HEK293T (cell line): ENCODE measurements at regions not wholly inside any gene's neighbourhood (a gene's known extent, or its start where the extent isn't known, plus 50 kb on each side); places are given as distances from the start of the nearest gene placed in this dataset.

Experiments
- CTCF ChIA-PET: fragments of 350-600 bp; formaldehyde crosslinking; extraction: SDS; loops from one replicate; lab custom pipeline; 2021; ENCODE audit warnings: antibody characterized with exemption, inconsistent platforms; lab: Yijun Ruan, JAX
- POLR2A ChIA-PET: fragments of 350-600 bp; formaldehyde crosslinking; extraction: SDS; loops from one replicate; lab custom pipeline; 2020; ENCODE audit warnings: antibody characterized with exemption, inconsistent platforms; lab: Yijun Ruan, JAX
- DNase-seq: peaks from one replicate; pipeline ENCODE4 v3.0.0; 2012; ENCODE audit warnings: mixed read lengths; ENCODE audit errors: extremely low spot score
- ARNT ChIP-seq: fragments of 450-650 bp; IDR thresholded peaks from 2 replicates; pipeline ENCODE4 v1.6.1; 2017; ENCODE audit warnings: mild to moderate bottlenecking
- BHLHE40 ChIP-seq: fragments of 450-650 bp; IDR thresholded peaks from 2 replicates; pipeline ENCODE4 v1.6.1; 2016; ENCODE audit warnings: mild to moderate bottlenecking, moderate library complexity, borderline replicate concordance
- CTBP1 ChIP-seq: fragments of 450-650 bp; IDR thresholded peaks from 2 replicates; pipeline ENCODE4 v1.6.1; 2016; ENCODE audit warnings: borderline replicate concordance
- ELF4 ChIP-seq: fragments of 450-650 bp; IDR thresholded peaks from 2 replicates; pipeline ENCODE4 v1.6.1; 2017; ENCODE audit warnings: antibody characterized with exemption
- FOXA1 ChIP-seq: fragments of 450-650 bp; IDR thresholded peaks from 2 replicates; pipeline ENCODE4 v1.6.1; 2016; ENCODE audit warnings: mild to moderate bottlenecking
- FOXK2 ChIP-seq: fragments of 450-650 bp; IDR thresholded peaks from 2 replicates; pipeline ENCODE4 v1.6.1; 2016; ENCODE audit warnings: mild to moderate bottlenecking
- FOXM1 ChIP-seq: fragments of 450-650 bp; IDR thresholded peaks from 2 replicates; pipeline ENCODE4 v1.6.1; 2017; ENCODE audit warnings: mild to moderate bottlenecking, borderline replicate concordance
- HDGF ChIP-seq: fragments of 450-650 bp; IDR thresholded peaks from 2 replicates; pipeline ENCODE4 v1.6.1; 2017; ENCODE audit warnings: antibody characterized with exemption, borderline replicate concordance
- L3MBTL2 ChIP-seq: fragments of 450-650 bp; conservative IDR thresholded peaks from 2 replicates; pipeline ENCODE4 v1.6.1; 2016; ENCODE audit warnings: mild to moderate bottlenecking
- LEF1 ChIP-seq: fragments of 450-650 bp; IDR thresholded peaks from 2 replicates; pipeline ENCODE4 v1.6.1; 2017; ENCODE audit warnings: mild to moderate bottlenecking, borderline replicate concordance
- NFRKB ChIP-seq: fragments of 450-650 bp; IDR thresholded peaks from 2 replicates; pipeline ENCODE4 v1.6.1; 2016; ENCODE audit warnings: mild to moderate bottlenecking, moderate library complexity
- SP1 ChIP-seq: fragments of 450-650 bp; IDR thresholded peaks from 2 replicates; pipeline ENCODE4 v1.6.1; 2017
- SUZ12 ChIP-seq: fragments of 450-650 bp; IDR thresholded peaks from 2 replicates; pipeline ENCODE4 v1.6.1; 2016; ENCODE audit warnings: mild to moderate bottlenecking
- TARDBP ChIP-seq: fragments of 450-650 bp; IDR thresholded peaks from 2 replicates; pipeline ENCODE4 v1.6.1; 2016
- ZNF384 ChIP-seq: fragments of 450-650 bp; IDR thresholded peaks from 2 replicates; pipeline ENCODE4 v1.6.1; 2016
- TF ChIP-seq, protein P1 (sequence below): fragments of 450-650 bp; IDR thresholded peaks from 2 replicates; pipeline ENCODE4 v1.6.1; 2016

DNA sequence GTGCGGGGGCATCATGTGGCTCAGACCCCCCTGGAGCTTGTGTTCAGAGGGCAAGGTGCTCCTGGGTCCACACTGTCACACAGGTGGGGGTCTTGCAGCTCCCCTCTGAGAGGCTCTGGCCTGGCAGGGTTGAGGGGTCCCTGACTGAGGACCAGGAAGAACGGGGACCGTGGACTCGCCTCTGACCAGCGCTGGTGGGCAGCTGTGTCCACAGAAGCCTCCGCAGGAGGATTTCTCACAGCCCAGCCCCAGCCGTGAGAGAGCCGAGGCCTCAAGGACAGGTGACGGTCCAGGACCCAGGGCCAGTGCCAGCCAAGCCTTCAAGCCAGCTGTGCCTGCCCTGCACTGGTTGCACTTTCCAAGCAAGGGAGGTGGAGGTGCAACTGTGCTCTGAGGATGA lies 63.5 kb upstream of the TTC34 start:
- TF ChIP-seq, protein P1, sequence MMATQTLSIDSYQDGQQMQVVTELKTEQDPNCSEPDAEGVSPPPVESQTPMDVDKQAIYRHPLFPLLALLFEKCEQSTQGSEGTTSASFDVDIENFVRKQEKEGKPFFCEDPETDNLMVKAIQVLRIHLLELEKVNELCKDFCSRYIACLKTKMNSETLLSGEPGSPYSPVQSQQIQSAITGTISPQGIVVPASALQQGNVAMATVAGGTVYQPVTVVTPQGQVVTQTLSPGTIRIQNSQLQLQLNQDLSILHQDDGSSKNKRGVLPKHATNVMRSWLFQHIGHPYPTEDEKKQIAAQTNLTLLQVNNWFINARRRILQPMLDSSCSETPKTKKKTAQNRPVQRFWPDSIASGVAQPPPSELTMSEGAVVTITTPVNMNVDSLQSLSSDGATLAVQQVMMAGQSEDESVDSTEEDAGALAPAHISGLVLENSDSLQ = no peak
- TF ChIP-seq ARNT (no peak), FOXM1 (no peak)
- ChIA-PET CTCF (no interaction called here), POLR2A (no interaction called here)
- no peak for DNase-seq

DNA sequence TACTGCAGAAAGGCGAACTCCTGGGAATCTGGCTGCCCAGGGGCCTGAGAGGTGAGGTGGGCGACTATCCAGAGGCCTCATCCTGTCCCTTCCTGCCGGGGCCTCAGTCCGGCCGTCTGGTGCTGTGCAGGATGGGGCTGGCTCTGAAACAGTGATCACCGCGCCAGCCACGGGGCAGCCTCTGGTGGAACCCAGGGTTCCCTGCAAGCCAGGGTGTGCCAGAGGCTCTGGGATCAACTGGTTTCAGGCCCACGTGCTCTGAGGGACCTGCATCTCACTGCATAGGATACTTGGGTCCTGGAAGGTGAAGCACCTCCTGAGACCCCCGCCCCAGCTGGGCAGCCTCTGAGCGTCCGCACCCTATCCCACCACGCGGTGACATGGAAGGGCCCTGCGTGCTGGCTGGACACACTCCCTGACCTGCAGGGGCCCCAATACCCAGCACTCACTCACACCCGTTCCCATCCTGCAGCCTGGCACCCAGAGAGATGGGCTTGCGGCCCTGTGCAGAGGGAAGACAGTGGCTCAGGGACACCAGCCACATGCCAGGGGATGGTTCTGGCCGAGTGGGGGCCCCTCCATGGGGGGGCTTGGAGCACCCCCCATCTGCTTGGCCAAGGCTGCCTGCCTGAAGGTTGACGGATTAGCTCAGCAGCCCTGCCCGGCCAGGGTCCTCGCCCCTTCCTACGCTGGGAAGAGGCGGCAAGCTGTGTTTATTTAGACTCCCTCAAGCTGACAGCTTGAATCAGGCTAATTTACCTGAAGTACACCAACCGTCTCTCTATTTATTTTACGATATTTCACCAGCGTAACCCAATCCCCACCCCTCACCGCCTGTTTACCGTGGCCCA lies 64.3 kb upstream of the TTC34 start:
- CTCF ChIA-PET = no interaction called here
- TF ChIP-seq, protein P1 = no peak
- no peak for TF ChIP-seq NFRKB
- TF ChIP-seq L3MBTL2 = no peak
- TF ChIP-seq BHLHE40 = no peak
- TF ChIP-seq FOXK2 = no peak
- TF ChIP-seq CTBP1 = no peak
- no peak for TF ChIP-seq TARDBP

DNA sequence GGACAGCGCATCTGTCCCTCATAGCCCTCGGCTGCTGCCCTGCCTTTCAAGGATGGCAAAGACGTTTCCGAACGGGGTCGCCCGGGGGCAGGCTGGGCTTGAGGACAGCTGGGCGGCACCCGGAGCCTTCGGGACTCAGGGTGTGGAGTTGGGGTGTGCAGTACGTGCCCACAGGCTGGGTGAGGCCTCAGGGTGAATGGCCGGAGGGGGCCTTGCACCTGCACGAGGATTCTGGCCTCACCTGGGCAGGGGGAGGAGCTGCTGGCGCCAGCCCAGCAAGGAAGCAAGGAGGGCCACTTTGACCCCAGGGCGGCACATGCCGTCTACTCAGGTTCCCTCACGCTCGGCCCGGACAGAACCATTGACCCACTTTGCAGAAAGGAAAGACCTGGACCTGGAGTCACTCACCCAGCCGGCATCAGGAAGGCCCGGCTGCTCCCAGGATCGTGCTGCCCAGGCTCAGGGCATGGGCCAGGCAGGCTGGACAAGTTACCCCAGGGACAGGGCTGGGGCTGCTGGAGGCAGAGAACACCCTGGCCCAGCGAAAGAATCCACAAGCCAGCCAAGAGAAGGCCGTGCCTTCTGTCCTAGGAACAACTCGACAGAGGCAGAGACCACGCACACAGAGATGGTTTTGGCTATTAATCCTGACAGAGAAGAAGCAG lies 65.1 kb upstream of the TTC34 start:
- DNase-seq = no peak
- ChIA-PET CTCF (no interaction called here), POLR2A (no interaction called here)
- TF ChIP-seq SP1 (no peak), NFRKB (no peak), ELF4 (no peak), ZNF384 (no peak), TARDBP (no peak), L3MBTL2 (no peak), ARNT (no peak), LEF1 (no peak), CTBP1 (no peak), FOXK2 (no peak), SUZ12 (no peak), BHLHE40 (no peak), HDGF (no peak), FOXA1 (no peak), FOXM1 (no peak)
- TF ChIP-seq, protein P1 = no peak

More for the DNA sequence above, 64.3 kb upstream of the TTC34 start:
- DNase-seq = no peak
- POLR2A ChIA-PET = no interaction called here

DNA sequence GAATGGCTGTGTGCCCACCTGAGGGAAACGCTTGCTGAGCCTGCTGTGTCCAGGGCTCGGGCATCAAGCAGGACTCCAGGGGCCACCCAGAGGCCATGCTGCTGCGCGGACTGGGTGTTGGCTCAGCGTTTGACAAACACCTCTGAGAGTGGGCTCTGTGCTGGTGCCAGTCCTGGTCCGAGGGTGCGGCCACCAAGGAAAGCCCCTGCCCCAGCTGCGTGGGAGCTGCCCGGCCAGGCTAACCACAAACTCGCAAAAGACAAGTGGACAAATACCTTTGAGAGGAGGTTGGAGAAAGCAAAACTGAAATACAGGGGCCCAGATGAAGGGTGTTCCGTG lies 65.6 kb upstream of the TTC34 start:
- POLR2A ChIA-PET = no interaction called here
- no peak for TF ChIP-seq SP1
- no peak for TF ChIP-seq FOXA1
- TF ChIP-seq FOXK2 = no peak
- CTCF ChIA-PET = no interaction called here
- no peak for DNase-seq

DNA sequence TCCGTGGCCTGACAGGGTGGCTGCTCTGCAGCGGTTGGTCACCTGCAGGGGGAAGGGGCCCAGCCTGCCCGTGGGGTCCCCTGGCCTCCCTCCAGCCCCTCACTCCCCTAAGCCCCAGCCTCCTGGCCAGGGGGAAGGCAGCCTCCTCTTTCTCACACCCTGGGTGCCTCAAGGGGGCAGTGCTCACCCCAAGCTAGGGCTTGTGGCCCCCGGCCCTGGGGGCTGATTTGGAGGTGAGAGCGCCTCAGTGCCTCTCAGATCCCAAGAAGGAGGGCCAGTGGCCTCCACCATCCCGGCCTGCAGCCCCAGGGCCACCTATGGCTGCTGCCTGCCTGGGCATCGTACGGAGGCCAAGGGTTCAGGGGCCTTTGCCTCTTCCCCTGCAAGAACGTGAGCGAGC lies 66.4 kb upstream of the TTC34 start:
- TF ChIP-seq ARNT (no peak), FOXA1 (no peak), CTBP1 (no peak), NFRKB (no peak), FOXK2 (no peak)
- POLR2A ChIA-PET = no interaction called here
- CTCF ChIA-PET = no interaction called here
- no peak for DNase-seq

DNA sequence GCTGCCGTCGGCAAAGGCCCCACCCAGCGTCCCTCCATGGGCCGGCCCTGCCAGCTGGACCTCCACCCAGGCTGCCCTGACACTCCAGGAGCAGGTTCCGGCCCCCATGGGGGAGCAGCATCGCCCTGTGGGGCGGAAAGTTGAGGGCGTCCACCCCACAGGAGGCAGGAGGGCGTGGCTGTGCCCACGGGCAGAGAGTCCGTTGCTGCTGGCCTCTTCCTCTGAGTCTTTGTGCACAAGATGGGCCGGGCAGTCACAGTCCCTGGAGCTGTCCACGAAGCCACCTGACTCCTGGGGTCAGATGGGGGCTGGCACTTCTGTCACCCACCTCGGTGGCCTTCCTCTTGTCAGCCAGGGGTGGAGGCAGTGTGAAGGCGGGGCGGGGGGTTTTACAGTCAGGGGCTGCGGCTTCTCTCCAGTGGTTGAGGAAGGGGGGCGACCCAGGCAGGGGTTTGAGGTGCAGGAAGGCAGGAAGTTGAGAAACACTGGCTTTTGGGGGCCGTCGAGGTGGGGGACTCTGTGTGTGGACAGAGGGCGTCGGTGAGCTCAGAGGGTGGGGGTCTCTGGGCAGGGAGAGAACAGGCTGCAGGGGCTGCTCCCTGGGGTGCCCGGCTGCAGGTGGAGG lies 67.2 kb upstream of the TTC34 start:
- CTCF ChIA-PET = no interaction called here

DNA sequence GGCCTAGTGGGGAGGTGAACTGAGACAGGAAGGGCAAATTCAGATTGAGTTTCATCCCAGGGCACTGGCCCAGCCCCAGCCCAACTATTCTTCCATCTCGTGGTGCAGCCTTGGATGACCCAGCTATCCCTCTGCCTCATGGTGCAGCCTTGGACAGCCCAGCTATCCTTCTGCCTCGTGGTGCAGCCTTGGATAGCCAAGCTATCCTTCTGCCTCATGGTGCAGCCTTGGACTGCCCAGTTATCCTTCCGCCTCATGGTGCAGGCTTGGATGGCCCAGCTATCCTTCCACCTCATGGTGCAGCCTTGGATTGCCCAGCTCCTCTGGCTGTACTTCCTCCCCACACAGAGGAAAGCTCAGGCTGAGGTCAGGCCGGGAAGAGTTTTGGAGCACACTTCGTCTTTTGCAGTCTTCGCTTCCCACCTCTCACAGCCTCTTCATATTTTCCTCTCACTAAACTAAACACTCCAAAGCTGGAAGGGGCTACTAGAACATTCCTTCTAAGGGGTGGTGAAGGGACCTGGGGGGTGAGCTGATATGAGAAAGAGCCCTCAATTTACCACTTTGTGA lies 69.8 kb upstream of the TTC34 start:
- ChIA-PET CTCF (no interaction called here), POLR2A (no interaction called here)
- no peak for TF ChIP-seq LEF1
- no peak for TF ChIP-seq SP1
- no peak for TF ChIP-seq FOXK2
- no peak for TF ChIP-seq FOXM1
- TF ChIP-seq, protein P1 = no peak
- TF ChIP-seq ZNF384 = no peak
- no peak for TF ChIP-seq BHLHE40
- DNase-seq = no peak

More for the DNA sequence above, 67.2 kb upstream of the TTC34 start:
- POLR2A ChIA-PET = no interaction called here
- no peak for TF ChIP-seq CTBP1
- no peak for TF ChIP-seq ARNT
- TF ChIP-seq ELF4 = no peak
- DNase-seq = no peak
